ENCODE measurements at regions not wholly inside any gene's neighbourhood (a gene's known extent, or its start where the extent isn't known, plus 50 kb on each side); places are given as distances from the start of the nearest gene placed in this dataset.

DNA sequence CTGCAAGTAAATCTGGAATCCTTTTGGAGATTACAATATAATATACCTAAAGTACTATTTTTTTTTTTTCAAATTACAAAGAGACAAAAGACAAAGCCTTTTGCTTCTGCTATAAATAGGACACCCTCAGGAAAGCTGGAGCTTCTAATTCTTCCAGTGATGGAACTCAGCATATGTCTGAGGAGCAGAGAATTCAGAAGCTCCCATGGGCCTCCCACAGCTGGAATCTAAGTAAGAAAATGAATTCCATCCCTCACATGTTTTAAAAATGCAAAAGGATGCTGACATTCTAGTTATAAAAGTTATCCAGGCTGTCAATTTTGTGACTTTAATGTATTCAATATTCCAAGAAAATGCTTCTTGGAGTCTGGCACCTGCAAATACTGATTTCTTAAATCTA, 571.3 kb upstream of the LRRTM4 start:
- no peaks in the 10 kb centered on the region for H3K79me2 ChIP-seq (ENCODE audit: insufficient read depth, low read length)
- H3K36me3 ChIP-seq (replicated peaks in 1 of 2; ENCODE audit: control insufficient read depth in 1 of 2, insufficient read depth in 2 of 2, low read length in 2 of 2): no peaks in the 10 kb centered on the region
- H3K36me3 Mint-ChIP-seq: no peaks in the 10 kb centered on the region
- peaks cover 0 to 4% (median 0%) of the 10 kb centered on the region in 7 donors for H3K9me3 Mint-ChIP-seq
- H3K9ac ChIP-seq (ENCODE audit: insufficient read depth, low read length, poor library complexity, severe bottlenecking): no peak overlapping the region
- no peak overlapping the region for H3K27ac ChIP-seq (ENCODE audit: low read depth in 1 of 2, low read length in 2 of 2)
- no peaks in the 10 kb centered on the region for H3K27me3 ChIP-seq (ENCODE audit: control insufficient read depth in 2 of 2, insufficient read depth in 2 of 2, low read length in 2 of 2)
- H3K9me3 ChIP-seq (replicated peaks in 1 of 2; ENCODE audit: control insufficient read depth in 1 of 2, insufficient read depth in 1 of 2, low read length in 2 of 2): no peaks in the 10 kb centered on the region
- no peaks in the 10 kb centered on the region for H3K4me1 ChIP-seq (ENCODE audit: control insufficient read depth in 1 of 2, insufficient read depth in 2 of 2, low read length in 2 of 2)
- no peaks in the 10 kb centered on the region for H3K4me1 Mint-ChIP-seq
- H3K4me3 ChIP-seq (replicated peaks in 1 of 3; ENCODE audit: low read depth in 2 of 3, low read length in 3 of 3): no peak overlapping the region
- H4K20me1 ChIP-seq (ENCODE audit: insufficient read depth, low read length): no peaks in the 10 kb centered on the region
- DNase-seq: no peak
- H2AFZ ChIP-seq (ENCODE audit: insufficient read depth, low read depth, low read length, poor library complexity, severe bottlenecking): no peak overlapping the region
- H3K27ac Mint-ChIP-seq: no peak overlapping the region
- intact Hi-C loops (cut with micrococcal nuclease): no loop called here
- TF ChIP-seq, protein P1, sequence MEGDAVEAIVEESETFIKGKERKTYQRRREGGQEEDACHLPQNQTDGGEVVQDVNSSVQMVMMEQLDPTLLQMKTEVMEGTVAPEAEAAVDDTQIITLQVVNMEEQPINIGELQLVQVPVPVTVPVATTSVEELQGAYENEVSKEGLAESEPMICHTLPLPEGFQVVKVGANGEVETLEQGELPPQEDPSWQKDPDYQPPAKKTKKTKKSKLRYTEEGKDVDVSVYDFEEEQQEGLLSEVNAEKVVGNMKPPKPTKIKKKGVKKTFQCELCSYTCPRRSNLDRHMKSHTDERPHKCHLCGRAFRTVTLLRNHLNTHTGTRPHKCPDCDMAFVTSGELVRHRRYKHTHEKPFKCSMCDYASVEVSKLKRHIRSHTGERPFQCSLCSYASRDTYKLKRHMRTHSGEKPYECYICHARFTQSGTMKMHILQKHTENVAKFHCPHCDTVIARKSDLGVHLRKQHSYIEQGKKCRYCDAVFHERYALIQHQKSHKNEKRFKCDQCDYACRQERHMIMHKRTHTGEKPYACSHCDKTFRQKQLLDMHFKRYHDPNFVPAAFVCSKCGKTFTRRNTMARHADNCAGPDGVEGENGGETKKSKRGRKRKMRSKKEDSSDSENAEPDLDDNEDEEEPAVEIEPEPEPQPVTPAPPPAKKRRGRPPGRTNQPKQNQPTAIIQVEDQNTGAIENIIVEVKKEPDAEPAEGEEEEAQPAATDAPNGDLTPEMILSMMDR (IDR thresholded peaks at IDR 0.05): no peak
- no peak overlapping the region for H3K4me3 Mint-ChIP-seq
- peaks cover 0 to 2% (median 0%) of the 10 kb centered on the region in 3 donors for H3K27me3 Mint-ChIP-seq (ENCODE audit: low read depth in 3 of 3)
- no peak overlapping the region for H3K4me2 ChIP-seq (replicated peaks; ENCODE audit: extremely low read depth, low read length, poor library complexity, severe bottlenecking)

DNA sequence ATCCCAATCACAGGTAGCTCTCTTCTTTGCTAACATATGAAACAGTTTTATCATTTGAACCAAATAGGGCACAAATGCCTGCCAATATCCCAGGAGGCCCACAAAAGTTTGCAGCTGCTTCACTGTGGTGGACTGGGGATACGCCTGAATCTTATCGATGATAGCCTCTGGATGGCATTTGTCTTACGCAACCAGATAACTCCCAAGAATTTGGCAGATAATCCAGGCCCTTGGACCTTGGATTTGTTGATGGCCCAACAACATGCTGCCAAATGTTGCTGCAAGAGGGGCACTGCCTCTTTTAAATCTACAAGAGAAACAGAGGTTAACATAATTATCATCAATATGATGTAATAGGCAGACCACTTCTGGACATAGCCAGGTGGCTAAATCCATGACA, 587.1 kb upstream of the LRRTM4 start:
- Mint-ChIP-seq H3K9me3 (peaks cover 0 to 28% (median 7%) of the 10 kb centered on the region in 7 donors), H3K27me3 (ENCODE audit: low read depth in 3 of 3) (peaks cover 0 to 2% (median 0%) of the 10 kb centered on the region in 3 donors), H3K27ac (no peak overlapping the region), H3K4me3 (no peak overlapping the region), H3K4me1 (no peaks in the 10 kb centered on the region), H3K36me3 (no peaks in the 10 kb centered on the region)
- no peak overlapping the region for H3K4me2 ChIP-seq (replicated peaks; ENCODE audit: extremely low read depth, low read length, poor library complexity, severe bottlenecking)
- no peak overlapping the region for H2AFZ ChIP-seq (ENCODE audit: insufficient read depth, low read depth, low read length, poor library complexity, severe bottlenecking)
- TF ChIP-seq, protein P1 (IDR thresholded peaks at IDR 0.05): no peak
- intact Hi-C loops (cut with micrococcal nuclease): no loop called here
- H3K4me1 ChIP-seq (ENCODE audit: control insufficient read depth in 1 of 2, insufficient read depth in 2 of 2, low read length in 2 of 2): no peaks in the 10 kb centered on the region
- no peaks in the 10 kb centered on the region for H3K79me2 ChIP-seq (ENCODE audit: insufficient read depth, low read length)
- no peak overlapping the region for H3K9ac ChIP-seq (ENCODE audit: insufficient read depth, low read length, poor library complexity, severe bottlenecking)
- no peak for DNase-seq
- H3K9me3 ChIP-seq (replicated peaks in 1 of 2; ENCODE audit: control insufficient read depth in 1 of 2, insufficient read depth in 1 of 2, low read length in 2 of 2): peaks cover 28 to 52% of the 10 kb centered on the region in 2 donors
- WGBS (ENCODE audit: insufficient coverage): 94% methylated on average over 3 of the region's 3 CpGs
- no peaks in the 10 kb centered on the region for H3K27me3 ChIP-seq (ENCODE audit: control insufficient read depth in 2 of 2, insufficient read depth in 2 of 2, low read length in 2 of 2)
- no peak overlapping the region for H3K27ac ChIP-seq (ENCODE audit: low read depth in 1 of 2, low read length in 2 of 2)
- H3K36me3 ChIP-seq (replicated peaks in 1 of 2; ENCODE audit: control insufficient read depth in 1 of 2, insufficient read depth in 2 of 2, low read length in 2 of 2): no peaks in the 10 kb centered on the region
- no peak overlapping the region for H3K4me3 ChIP-seq (replicated peaks in 1 of 3; ENCODE audit: low read depth in 2 of 3, low read length in 3 of 3)
- no peaks in the 10 kb centered on the region for H4K20me1 ChIP-seq (ENCODE audit: insufficient read depth, low read length)

All from CD14-positive monocyte (primary cell).